ENCODE measurements at regions not wholly inside any gene's neighbourhood (a gene's known extent, or its start where the extent isn't known, plus 50 kb on each side); places are given as distances from the start of the nearest gene placed in this dataset.

- no peak overlapping the region for H3K4me3 Mint-ChIP-seq
- no peaks in the 10 kb centered on the region for H3K27me3 Mint-ChIP-seq
- no peaks in the 10 kb centered on the region for H3K36me3 Mint-ChIP-seq (ENCODE audit: low read depth)
These were observed 275.6 kb downstream of the RAP2B start for GRCh38 chr3:153437666-153438065.

GRCh38 chr3:153438271-153438670 is 276.2 kb downstream of the RAP2B start:
- H3K4me1 Mint-ChIP-seq (ENCODE audit: low read depth), result peaks cover 11% of the 10 kb centered on the region
- H3K36me3 Mint-ChIP-seq (ENCODE audit: low read depth), result no peaks in the 10 kb centered on the region
- intact Hi-C loops (cut with micrococcal nuclease), result loop anchor here (5.0 to 10.0 kb wide), 2 partner anchors 116 to 327 kb away; no protein-coding TSS in a partner anchor
- H3K9me3 Mint-ChIP-seq, result no peaks in the 10 kb centered on the region
- H3K27me3 Mint-ChIP-seq, result no peaks in the 10 kb centered on the region
- H3K4me3 Mint-ChIP-seq, result no peak overlapping the region
- no peak overlapping the region for H3K27ac Mint-ChIP-seq

More at GRCh38 chr3:153437666-153438065, 275.6 kb downstream of the RAP2B start:
- no peak overlapping the region for H3K27ac Mint-ChIP-seq
- H3K4me1 Mint-ChIP-seq (ENCODE audit: low read depth), result peaks cover 11% of the 10 kb centered on the region
- no peaks in the 10 kb centered on the region for H3K9me3 Mint-ChIP-seq
- intact Hi-C loops (cut with micrococcal nuclease), result loop anchor here (5.0 to 10.0 kb wide), 2 partner anchors 115 to 327 kb away; no protein-coding TSS in a partner anchor

GRCh38 chr3:153439780-153440179 is 277.8 kb downstream of the RAP2B start:
- intact Hi-C loops (cut with micrococcal nuclease), result loop anchor here (5.0 to 10.0 kb wide), 2 partner anchors 117 to 325 kb away; no protein-coding TSS in a partner anchor
- peaks cover 11% of the 10 kb centered on the region for H3K4me1 Mint-ChIP-seq (ENCODE audit: low read depth)

GRCh38 chr3:153440311-153440710 is 278.3 kb downstream of the RAP2B start:
- Mint-ChIP-seq H3K4me3 (no peak overlapping the region), H3K27me3 (no peaks in the 10 kb centered on the region), H3K27ac (no peak overlapping the region), H3K36me3 (ENCODE audit: low read depth) (no peaks in the 10 kb centered on the region), H3K9me3 (no peaks in the 10 kb centered on the region), H3K4me1 (ENCODE audit: low read depth) (peaks cover 11% of the 10 kb centered on the region)
- intact Hi-C loops (cut with micrococcal nuclease), result no loop called here

More at GRCh38 chr3:153439780-153440179, 277.8 kb downstream of the RAP2B start:
- H3K9me3 Mint-ChIP-seq, result no peaks in the 10 kb centered on the region
- no peak overlapping the region for H3K4me3 Mint-ChIP-seq
- H3K36me3 Mint-ChIP-seq (ENCODE audit: low read depth), result no peaks in the 10 kb centered on the region
- H3K27me3 Mint-ChIP-seq, result no peaks in the 10 kb centered on the region
- no peak overlapping the region for H3K27ac Mint-ChIP-seq

GRCh38 chr3:153442386-153442785 is 280.4 kb downstream of the RAP2B start:
- no peaks in the 10 kb centered on the region for H3K36me3 Mint-ChIP-seq (ENCODE audit: low read depth)
- peaks cover 10% of the 10 kb centered on the region for H3K4me1 Mint-ChIP-seq (ENCODE audit: low read depth)
- H3K9me3 Mint-ChIP-seq, result no peaks in the 10 kb centered on the region
- no peaks in the 10 kb centered on the region for H3K27me3 Mint-ChIP-seq
- intact Hi-C loops (cut with micrococcal nuclease), result no loop called here
- H3K27ac Mint-ChIP-seq, result no peak overlapping the region
- H3K4me3 Mint-ChIP-seq, result no peak overlapping the region

GRCh38 chr3:153442799-153443487 is 280.9 kb downstream of the RAP2B start:
- Mint-ChIP-seq H3K36me3 (ENCODE audit: low read depth) (no peaks in the 10 kb centered on the region), H3K4me3 (no peak overlapping the region), H3K9me3 (no peaks in the 10 kb centered on the region), H3K4me1 (ENCODE audit: low read depth) (peaks cover 6% of the 10 kb centered on the region), H3K27ac (peak overlapping the region; percentile 33), H3K27me3 (no peaks in the 10 kb centered on the region)
- intact Hi-C loops (cut with micrococcal nuclease), result no loop called here

- Mint-ChIP-seq H3K4me3 (no peak overlapping the region), H3K36me3 (ENCODE audit: low read depth) (no peaks in the 10 kb centered on the region), H3K27ac (no peak overlapping the region), H3K4me1 (ENCODE audit: low read depth) (peaks cover 2% of the 10 kb centered on the region), H3K27me3 (no peaks in the 10 kb centered on the region), H3K9me3 (no peaks in the 10 kb centered on the region)
- intact Hi-C loops (cut with micrococcal nuclease), result no loop called here
These were observed 281.9 kb downstream of the RAP2B start for GRCh38 chr3:153443961-153444360.

- H3K27ac Mint-ChIP-seq, result no peak overlapping the region
- intact Hi-C loops (cut with micrococcal nuclease), result no loop called here
- no peaks in the 10 kb centered on the region for H3K4me1 Mint-ChIP-seq (ENCODE audit: low read depth)
- H3K9me3 Mint-ChIP-seq, result no peaks in the 10 kb centered on the region
- no peaks in the 10 kb centered on the region for H3K36me3 Mint-ChIP-seq (ENCODE audit: low read depth)
- no peaks in the 10 kb centered on the region for H3K27me3 Mint-ChIP-seq
- no peak overlapping the region for H3K4me3 Mint-ChIP-seq
These were observed 283.8 kb downstream of the RAP2B start for GRCh38 chr3:153445817-153446216.

GRCh38 chr3:153448151-153448829 is 286.3 kb downstream of the RAP2B start:
- no peaks in the 10 kb centered on the region for H3K36me3 Mint-ChIP-seq (ENCODE audit: low read depth)
- no peaks in the 10 kb centered on the region for H3K27me3 Mint-ChIP-seq
- no peak overlapping the region for H3K27ac Mint-ChIP-seq
- H3K4me1 Mint-ChIP-seq (ENCODE audit: low read depth), result no peaks in the 10 kb centered on the region
- H3K9me3 Mint-ChIP-seq, result no peaks in the 10 kb centered on the region
- H3K4me3 Mint-ChIP-seq, result no peak overlapping the region
- intact Hi-C loops (cut with micrococcal nuclease), result no loop called here

GRCh38 chr3:153456833-153457545 is 295.0 kb downstream of the RAP2B start:
- Mint-ChIP-seq H3K9me3 (no peaks in the 10 kb centered on the region), H3K27ac (no peak overlapping the region), H3K27me3 (no peaks in the 10 kb centered on the region), H3K4me3 (no peak overlapping the region), H3K36me3 (ENCODE audit: low read depth) (no peaks in the 10 kb centered on the region), H3K4me1 (ENCODE audit: low read depth) (no peaks in the 10 kb centered on the region)
- intact Hi-C loops (cut with micrococcal nuclease), result no loop called here

GRCh38 chr3:153458881-153459280 is 296.9 kb downstream of the RAP2B start:
- no peak overlapping the region for H3K4me3 Mint-ChIP-seq
- H3K27ac Mint-ChIP-seq, result no peak overlapping the region
- H3K27me3 Mint-ChIP-seq, result no peaks in the 10 kb centered on the region
- H3K9me3 Mint-ChIP-seq, result no peaks in the 10 kb centered on the region
- H3K36me3 Mint-ChIP-seq (ENCODE audit: low read depth), result no peaks in the 10 kb centered on the region
- intact Hi-C loops (cut with micrococcal nuclease), result no loop called here
- peaks cover 8% of the 10 kb centered on the region for H3K4me1 Mint-ChIP-seq (ENCODE audit: low read depth)

- no peak overlapping the region for H3K4me3 Mint-ChIP-seq
- no peaks in the 10 kb centered on the region for H3K36me3 Mint-ChIP-seq (ENCODE audit: low read depth)
- intact Hi-C loops (cut with micrococcal nuclease), result no loop called here
- H3K4me1 Mint-ChIP-seq (ENCODE audit: low read depth), result peaks cover 11% of the 10 kb centered on the region
- no peak overlapping the region for H3K27ac Mint-ChIP-seq
- H3K27me3 Mint-ChIP-seq, result no peaks in the 10 kb centered on the region
- H3K9me3 Mint-ChIP-seq, result no peaks in the 10 kb centered on the region
These were observed 300.5 kb downstream of the RAP2B start for GRCh38 chr3:153462545-153462944.

- peaks cover 11% of the 10 kb centered on the region for H3K4me1 Mint-ChIP-seq (ENCODE audit: low read depth)
- H3K9me3 Mint-ChIP-seq, result no peaks in the 10 kb centered on the region
- no peak overlapping the region for H3K27ac Mint-ChIP-seq
These were observed 301.9 kb downstream of the RAP2B start for GRCh38 chr3:153463895-153464294.

GRCh38 chr3:153469162-153469561 is 307.1 kb downstream of the RAP2B start:
- H3K4me1 Mint-ChIP-seq (ENCODE audit: low read depth), result peaks cover under 1% of the 10 kb centered on the region
- H3K27ac Mint-ChIP-seq, result no peak overlapping the region
- peaks cover 6% of the 10 kb centered on the region for H3K9me3 Mint-ChIP-seq
- H3K27me3 Mint-ChIP-seq, result no peaks in the 10 kb centered on the region
- intact Hi-C loops (cut with micrococcal nuclease), result no loop called here
- H3K4me3 Mint-ChIP-seq, result no peak overlapping the region
- no peaks in the 10 kb centered on the region for H3K36me3 Mint-ChIP-seq (ENCODE audit: low read depth)

More at GRCh38 chr3:153463895-153464294, 301.9 kb downstream of the RAP2B start:
- Mint-ChIP-seq H3K27me3 (no peaks in the 10 kb centered on the region), H3K4me3 (no peak overlapping the region), H3K36me3 (ENCODE audit: low read depth) (no peaks in the 10 kb centered on the region)
- intact Hi-C loops (cut with micrococcal nuclease), result no loop called here
